ENCODE measurements at regions not wholly inside any gene's neighbourhood (a gene's known extent, or its start where the extent isn't known, plus 50 kb on each side); places are given as distances from the start of the nearest gene placed in this dataset.

DNA sequence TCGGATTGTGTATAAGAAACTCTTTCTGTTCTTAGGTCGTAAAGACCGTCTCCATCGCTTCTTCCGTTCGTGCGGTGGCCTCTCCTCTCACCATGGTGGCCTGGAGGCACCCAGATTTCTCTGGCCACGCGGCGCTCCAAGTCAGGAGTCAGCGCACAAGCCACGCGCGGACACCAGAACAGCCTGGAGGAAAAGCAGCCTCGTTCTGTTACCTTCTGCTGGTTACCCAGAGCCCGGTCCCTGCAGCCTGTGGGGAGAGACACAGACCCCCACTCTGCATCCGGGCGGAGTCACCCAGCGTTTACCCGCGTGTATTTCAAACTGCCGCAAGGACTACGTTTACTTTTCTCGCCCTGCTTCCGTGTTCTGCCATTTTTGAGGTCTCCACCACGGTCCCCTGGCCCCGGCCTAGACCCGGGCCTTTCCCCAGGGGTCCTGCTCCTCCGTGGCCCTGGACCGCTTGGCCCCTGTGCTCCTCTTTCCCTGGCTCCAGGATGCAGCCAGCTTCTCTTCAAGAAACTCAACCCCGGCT, 776.1 kb downstream of the BRD1 start:
- TF ChIP-seq RAD21 (IDR thresholded peaks at IDR 0.05; ENCODE audit: low read length) (no peak), MXI1 (IDR thresholded peaks at IDR 0.05; ENCODE audit: borderline replicate concordance, low read depth, low read length) (no peak), POLR2A (IDR thresholded peaks at IDR 0.05; ENCODE audit: low read depth, low read length) (no peak), CEBPB (IDR thresholded peaks at IDR 0.05; ENCODE audit: low read depth, low read length) (no peak), SMC3 (IDR thresholded peaks at IDR 0.05; ENCODE audit: low read depth, low read length) (no peak), RFX5 (IDR thresholded peaks at IDR 0.05; ENCODE audit: low read depth, low read length) (no peak)
- TF ChIP-seq, protein P1, sequence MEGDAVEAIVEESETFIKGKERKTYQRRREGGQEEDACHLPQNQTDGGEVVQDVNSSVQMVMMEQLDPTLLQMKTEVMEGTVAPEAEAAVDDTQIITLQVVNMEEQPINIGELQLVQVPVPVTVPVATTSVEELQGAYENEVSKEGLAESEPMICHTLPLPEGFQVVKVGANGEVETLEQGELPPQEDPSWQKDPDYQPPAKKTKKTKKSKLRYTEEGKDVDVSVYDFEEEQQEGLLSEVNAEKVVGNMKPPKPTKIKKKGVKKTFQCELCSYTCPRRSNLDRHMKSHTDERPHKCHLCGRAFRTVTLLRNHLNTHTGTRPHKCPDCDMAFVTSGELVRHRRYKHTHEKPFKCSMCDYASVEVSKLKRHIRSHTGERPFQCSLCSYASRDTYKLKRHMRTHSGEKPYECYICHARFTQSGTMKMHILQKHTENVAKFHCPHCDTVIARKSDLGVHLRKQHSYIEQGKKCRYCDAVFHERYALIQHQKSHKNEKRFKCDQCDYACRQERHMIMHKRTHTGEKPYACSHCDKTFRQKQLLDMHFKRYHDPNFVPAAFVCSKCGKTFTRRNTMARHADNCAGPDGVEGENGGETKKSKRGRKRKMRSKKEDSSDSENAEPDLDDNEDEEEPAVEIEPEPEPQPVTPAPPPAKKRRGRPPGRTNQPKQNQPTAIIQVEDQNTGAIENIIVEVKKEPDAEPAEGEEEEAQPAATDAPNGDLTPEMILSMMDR (conservative IDR thresholded peaks at IDR 0.05; ENCODE audit: low read depth, low read length), result no peak
- TF ChIP-seq, protein P2, sequence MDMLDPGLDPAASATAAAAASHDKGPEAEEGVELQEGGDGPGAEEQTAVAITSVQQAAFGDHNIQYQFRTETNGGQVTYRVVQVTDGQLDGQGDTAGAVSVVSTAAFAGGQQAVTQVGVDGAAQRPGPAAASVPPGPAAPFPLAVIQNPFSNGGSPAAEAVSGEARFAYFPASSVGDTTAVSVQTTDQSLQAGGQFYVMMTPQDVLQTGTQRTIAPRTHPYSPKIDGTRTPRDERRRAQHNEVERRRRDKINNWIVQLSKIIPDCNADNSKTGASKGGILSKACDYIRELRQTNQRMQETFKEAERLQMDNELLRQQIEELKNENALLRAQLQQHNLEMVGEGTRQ (IDR thresholded peaks at IDR 0.05; ENCODE audit: low read depth, low read length), result no peak

Measured in IMR-90 (cell line).